T1000 (cell line): ENCODE measurements at regions not wholly inside any gene's neighbourhood (a gene's known extent, or its start where the extent isn't known, plus 50 kb on each side); places are given as distances from the start of the nearest gene placed in this dataset.
"Not testable (repeated sequence)": the region's sequence is repeated elsewhere in the genome, so short reads cannot be mapped to it uniquely, and the experiment has no call there.

Experiments used
- DNase-seq: peaks from one replicate; lab custom pipeline; 2025; ENCODE audit warnings: mixed read lengths; lab: John Stamatoyannopoulos, UW

- DNase-seq: not testable (repeated sequence)
Observed at GRCh38 chr7:96829121-96829520, 119.5 kb upstream of the SEM1 start.

- DNase-seq: no peak
Observed at GRCh38 chr7:96831446-96831845, 121.8 kb upstream of the SEM1 start.

GRCh38 chr7:96832092-96832662, 122.5 kb upstream of the SEM1 start:
- no peak for DNase-seq

GRCh38 chr7:96833676-96834453, 124.2 kb upstream of the SEM1 start:
- DNase-seq: no peak

- DNase-seq: no peak
Observed at GRCh38 chr7:96836456-96836855, 126.8 kb upstream of the SEM1 start.

GRCh38 chr7:96837593-96837992, 127.9 kb upstream of the SEM1 start:
- DNase-seq: no peak

- no peak for DNase-seq
Observed at GRCh38 chr7:96838481-96838880, 128.8 kb upstream of the SEM1 start.

- DNase-seq: no peak
Observed at GRCh38 chr7:96855139-96855538, 145.5 kb upstream of the SEM1 start.

- DNase-seq: no peak
Observed at GRCh38 chr7:96855691-96856090, 146.0 kb upstream of the SEM1 start.

GRCh38 chr7:96869538-96869937, 135.8 kb upstream of the DLX6 start:
- DNase-seq: no peak

GRCh38 chr7:96870185-96870584, 135.2 kb upstream of the DLX6 start:
- DNase-seq: no peak

GRCh38 chr7:96870934-96871333, 134.4 kb upstream of the DLX6 start:
- DNase-seq: no peak

- DNase-seq: no peak
Observed at GRCh38 chr7:96887426-96887825, 117.9 kb upstream of the DLX6 start.

GRCh38 chr7:96899108-96899507, 106.2 kb upstream of the DLX6 start:
- no peak for DNase-seq

GRCh38 chr7:96901822-96902445, 103.4 kb upstream of the DLX6 start:
- no peak for DNase-seq

GRCh38 chr7:96903906-96904305, 101.4 kb upstream of the DLX6 start:
- DNase-seq: no peak

GRCh38 chr7:96910486-96910885, 94.9 kb upstream of the DLX6 start:
- DNase-seq: no peak

GRCh38 chr7:96915029-96915428, 90.3 kb upstream of the DLX6 start:
- no peak for DNase-seq

- no peak for DNase-seq
Observed at GRCh38 chr7:96920064-96920463, 85.3 kb upstream of the DLX6 start.

- DNase-seq: no peak
Observed at GRCh38 chr7:96920713-96921112, 84.6 kb upstream of the DLX6 start.

- DNase-seq: no peak
Observed at GRCh38 chr7:96921231-96921630, 84.1 kb upstream of the DLX6 start.

- no peak for DNase-seq
Observed at GRCh38 chr7:96921771-96922170, 83.6 kb upstream of the DLX6 start.

GRCh38 chr7:96923345-96923744, 82.0 kb upstream of the DLX6 start:
- not testable (repeated sequence) for DNase-seq
